ENCODE measurements at regions not wholly inside any gene's neighbourhood (a gene's known extent, or its start where the extent isn't known, plus 50 kb on each side); places are given as distances from the start of the nearest gene placed in this dataset.

DNA sequence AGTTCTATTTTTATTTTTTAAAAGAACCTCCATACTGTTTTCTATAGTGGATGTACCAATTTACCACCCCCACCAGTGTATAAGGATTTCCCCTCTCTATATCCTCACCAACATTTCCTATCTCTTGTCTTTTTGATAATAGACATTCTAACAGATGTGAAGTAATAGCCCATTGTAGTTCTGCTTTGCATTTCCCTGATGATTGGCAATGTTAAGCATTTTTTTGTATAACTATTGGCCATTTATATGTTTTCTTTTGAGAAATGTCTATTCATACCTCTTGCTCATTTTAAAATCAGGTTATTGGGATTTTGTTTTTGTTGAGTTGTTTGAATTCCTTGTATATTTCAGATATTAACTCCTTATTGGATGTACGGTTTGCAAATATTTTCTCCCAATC is 251.1 kb upstream of the HTR2C start:
- TF ChIP-seq, protein P1, sequence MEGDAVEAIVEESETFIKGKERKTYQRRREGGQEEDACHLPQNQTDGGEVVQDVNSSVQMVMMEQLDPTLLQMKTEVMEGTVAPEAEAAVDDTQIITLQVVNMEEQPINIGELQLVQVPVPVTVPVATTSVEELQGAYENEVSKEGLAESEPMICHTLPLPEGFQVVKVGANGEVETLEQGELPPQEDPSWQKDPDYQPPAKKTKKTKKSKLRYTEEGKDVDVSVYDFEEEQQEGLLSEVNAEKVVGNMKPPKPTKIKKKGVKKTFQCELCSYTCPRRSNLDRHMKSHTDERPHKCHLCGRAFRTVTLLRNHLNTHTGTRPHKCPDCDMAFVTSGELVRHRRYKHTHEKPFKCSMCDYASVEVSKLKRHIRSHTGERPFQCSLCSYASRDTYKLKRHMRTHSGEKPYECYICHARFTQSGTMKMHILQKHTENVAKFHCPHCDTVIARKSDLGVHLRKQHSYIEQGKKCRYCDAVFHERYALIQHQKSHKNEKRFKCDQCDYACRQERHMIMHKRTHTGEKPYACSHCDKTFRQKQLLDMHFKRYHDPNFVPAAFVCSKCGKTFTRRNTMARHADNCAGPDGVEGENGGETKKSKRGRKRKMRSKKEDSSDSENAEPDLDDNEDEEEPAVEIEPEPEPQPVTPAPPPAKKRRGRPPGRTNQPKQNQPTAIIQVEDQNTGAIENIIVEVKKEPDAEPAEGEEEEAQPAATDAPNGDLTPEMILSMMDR (IDR thresholded peaks at IDR 0.05), result no peak
- TF ChIP-seq POLR2A (IDR thresholded peaks at IDR 0.05), result no peak
